ENCODE measurements at regions not wholly inside any gene's neighbourhood (a gene's known extent, or its start where the extent isn't known, plus 50 kb on each side); places are given as distances from the start of the nearest gene placed in this dataset.

DNA sequence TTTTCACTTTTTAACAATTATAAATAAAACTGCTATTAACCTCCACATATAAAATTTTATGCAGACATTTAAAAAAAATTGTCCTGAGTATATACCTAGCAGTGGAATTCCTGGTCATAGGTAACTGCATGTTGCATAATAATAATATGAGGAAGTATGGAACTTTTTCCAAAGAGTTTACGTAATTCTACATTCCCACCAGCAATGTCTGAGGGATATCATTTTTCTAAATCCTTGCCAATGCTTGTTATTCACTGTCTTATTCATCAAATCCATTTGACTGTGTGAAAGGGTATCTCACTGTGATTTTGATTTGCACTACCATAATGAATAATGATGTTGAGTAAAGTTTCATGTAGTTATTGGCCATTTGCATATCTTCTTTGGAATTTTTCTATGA is 393.8 kb downstream of the LRFN5 start:
- no peak for ATAC-seq
- Histone ChIP-seq H3K9me3 (no peaks in the 10 kb centered on the region), H3K36me3 (no peaks in the 10 kb centered on the region), H3K27me3 (no peaks in the 10 kb centered on the region), H3K4me3 (no peak overlapping the region), H3K4me1 (no peaks in the 10 kb centered on the region), H3K27ac (no peak overlapping the region)
- no peak for TF ChIP-seq POLR2AphosphoS5 (IDR thresholded peaks at IDR 0.05)
- TF ChIP-seq, protein P1, sequence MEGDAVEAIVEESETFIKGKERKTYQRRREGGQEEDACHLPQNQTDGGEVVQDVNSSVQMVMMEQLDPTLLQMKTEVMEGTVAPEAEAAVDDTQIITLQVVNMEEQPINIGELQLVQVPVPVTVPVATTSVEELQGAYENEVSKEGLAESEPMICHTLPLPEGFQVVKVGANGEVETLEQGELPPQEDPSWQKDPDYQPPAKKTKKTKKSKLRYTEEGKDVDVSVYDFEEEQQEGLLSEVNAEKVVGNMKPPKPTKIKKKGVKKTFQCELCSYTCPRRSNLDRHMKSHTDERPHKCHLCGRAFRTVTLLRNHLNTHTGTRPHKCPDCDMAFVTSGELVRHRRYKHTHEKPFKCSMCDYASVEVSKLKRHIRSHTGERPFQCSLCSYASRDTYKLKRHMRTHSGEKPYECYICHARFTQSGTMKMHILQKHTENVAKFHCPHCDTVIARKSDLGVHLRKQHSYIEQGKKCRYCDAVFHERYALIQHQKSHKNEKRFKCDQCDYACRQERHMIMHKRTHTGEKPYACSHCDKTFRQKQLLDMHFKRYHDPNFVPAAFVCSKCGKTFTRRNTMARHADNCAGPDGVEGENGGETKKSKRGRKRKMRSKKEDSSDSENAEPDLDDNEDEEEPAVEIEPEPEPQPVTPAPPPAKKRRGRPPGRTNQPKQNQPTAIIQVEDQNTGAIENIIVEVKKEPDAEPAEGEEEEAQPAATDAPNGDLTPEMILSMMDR (IDR thresholded peaks at IDR 0.05) = no peak
- no peak for TF ChIP-seq POLR2A (IDR thresholded peaks at IDR 0.05)
- TF ChIP-seq EP300 (IDR thresholded peaks at IDR 0.05) = no peak
- 91 to 100% methylated on average over 1 of the region's 1 CpG for WGBS, 2 donors (ENCODE audit: low coverage in 1 of 2)

DNA sequence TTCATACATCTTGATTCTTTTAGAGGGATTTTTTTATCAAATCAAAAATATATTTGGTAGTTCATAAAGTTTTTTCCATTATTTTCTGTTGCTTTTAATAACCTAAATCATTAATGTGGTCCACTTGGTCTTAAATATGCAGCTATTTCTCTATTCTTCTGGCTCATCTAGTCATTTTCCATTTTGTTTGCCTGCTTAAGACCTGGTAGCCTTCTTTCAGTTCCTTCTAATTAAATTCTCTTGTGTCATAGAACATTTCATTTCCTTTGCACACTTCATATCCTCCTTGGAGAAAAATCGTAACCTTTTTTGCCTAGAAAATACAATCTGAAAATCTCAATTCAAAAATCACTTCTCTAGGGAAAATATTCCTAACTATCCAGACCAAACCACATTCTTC is 387.0 kb downstream of the LRFN5 start:
- Histone ChIP-seq H3K4me1 (no peaks in the 10 kb centered on the region), H3K36me3 (no peaks in the 10 kb centered on the region), H3K4me3 (no peak overlapping the region), H3K27ac (no peak overlapping the region), H3K9me3 (no peaks in the 10 kb centered on the region), H3K27me3 (no peaks in the 10 kb centered on the region)
- 82% methylated on average over 1 of the region's 1 CpG; no CpG with 5 or more reads in 1 of the 2 donors for WGBS, 2 donors (ENCODE audit: low coverage in 1 of 2)
- TF ChIP-seq POLR2A (IDR thresholded peaks at IDR 0.05) (no peak), POLR2AphosphoS5 (IDR thresholded peaks at IDR 0.05) (no peak), EP300 (IDR thresholded peaks at IDR 0.05) (no peak)
- TF ChIP-seq, protein P1 (IDR thresholded peaks at IDR 0.05) = no peak
- ATAC-seq = no peak

DNA sequence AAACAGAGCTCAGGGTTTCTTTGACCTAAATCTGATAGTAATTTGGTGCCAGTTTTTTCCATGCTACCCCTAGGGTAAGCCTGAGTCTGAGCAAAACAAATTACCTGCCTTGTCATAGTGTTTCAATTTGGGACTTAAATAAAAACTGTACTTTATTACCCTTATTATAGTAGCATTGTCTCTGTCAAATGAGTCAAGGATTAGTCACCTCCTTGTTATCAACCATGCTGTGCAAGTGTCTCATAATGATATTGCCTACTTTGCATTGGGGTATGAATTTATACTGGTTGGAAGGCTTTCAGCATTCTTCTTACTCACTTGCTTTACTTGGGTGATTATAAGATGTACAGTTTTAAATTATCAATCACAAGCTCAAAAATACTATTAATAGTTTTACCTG is 380.0 kb downstream of the LRFN5 start:
- H3K27me3 ChIP-seq = no peaks in the 10 kb centered on the region
- H3K9me3 ChIP-seq = no peaks in the 10 kb centered on the region
- H3K36me3 ChIP-seq = no peaks in the 10 kb centered on the region
- H3K27ac ChIP-seq = no peak overlapping the region
- no peaks in the 10 kb centered on the region for H3K4me1 ChIP-seq
- no peak for ATAC-seq
- no peak overlapping the region for H3K4me3 ChIP-seq
- TF ChIP-seq, protein P1 (IDR thresholded peaks at IDR 0.05) = no peak
- TF ChIP-seq EP300 (IDR thresholded peaks at IDR 0.05) (no peak), POLR2A (IDR thresholded peaks at IDR 0.05) (no peak), POLR2AphosphoS5 (IDR thresholded peaks at IDR 0.05) (no peak)

DNA sequence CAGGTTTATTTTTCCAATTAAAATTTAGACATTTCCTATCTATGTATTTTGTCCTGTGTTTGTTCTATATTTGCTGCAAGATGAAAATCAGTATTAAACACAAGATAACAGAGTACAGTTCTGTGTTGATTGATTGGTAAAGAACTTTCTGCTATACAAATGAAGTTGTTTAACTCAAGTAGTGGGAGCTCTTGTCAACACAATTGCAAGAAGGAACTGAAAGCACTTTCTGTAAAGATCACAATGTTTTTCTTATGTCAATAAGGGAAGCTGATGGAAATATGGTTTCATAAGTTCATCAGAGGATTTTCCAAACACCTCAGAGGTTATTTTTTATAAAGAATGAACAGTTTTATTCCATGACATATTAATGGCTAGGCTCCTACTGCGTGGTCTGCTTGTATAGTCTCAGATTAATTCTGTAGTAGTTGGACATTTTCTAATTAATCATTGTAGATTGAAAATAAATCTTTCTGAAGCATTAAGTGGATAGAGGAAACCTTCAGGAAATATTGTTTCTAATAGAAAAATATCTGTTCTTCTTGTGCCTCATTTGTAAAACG is 379.5 kb downstream of the LRFN5 start:
- Histone ChIP-seq H3K4me1 (no peaks in the 10 kb centered on the region), H3K36me3 (no peaks in the 10 kb centered on the region), H3K27me3 (no peaks in the 10 kb centered on the region), H3K9me3 (no peaks in the 10 kb centered on the region), H3K4me3 (no peak overlapping the region), H3K27ac (no peak overlapping the region)
- ATAC-seq = no peak
- 33 to 46% methylated on average over 2 of the region's 2 CpGs for WGBS, 2 donors (ENCODE audit: low coverage in 1 of 2)
- no peak for TF ChIP-seq EP300 (IDR thresholded peaks at IDR 0.05)
- TF ChIP-seq, protein P1 (IDR thresholded peaks at IDR 0.05) = no peak

DNA sequence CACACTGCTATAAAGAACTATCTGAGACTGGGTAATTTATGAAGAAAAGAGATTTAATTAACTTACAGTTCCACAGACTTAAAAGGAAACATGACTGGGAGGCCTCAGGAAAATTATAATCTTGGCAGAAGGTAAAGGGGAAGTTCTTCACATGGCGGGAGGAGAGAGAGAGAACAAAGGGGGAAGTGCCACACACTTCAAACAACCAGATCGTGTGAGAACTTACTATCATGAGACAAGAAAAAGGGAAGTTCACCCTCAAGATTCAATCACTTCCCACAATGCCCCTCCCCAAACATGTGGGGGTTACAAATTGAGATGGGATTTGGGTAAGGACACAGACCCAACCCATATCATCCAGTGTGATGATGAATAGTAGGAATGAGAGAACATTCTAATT is 366.5 kb downstream of the LRFN5 start:
- Histone ChIP-seq H3K27me3 (no peaks in the 10 kb centered on the region), H3K4me1 (no peaks in the 10 kb centered on the region), H3K36me3 (no peaks in the 10 kb centered on the region), H3K27ac (no peak overlapping the region), H3K4me3 (no peak overlapping the region), H3K9me3 (peaks cover 0 to 21% (median 0%) of the 10 kb centered on the region in 3 donors)
- 67 to 100% methylated on average over 1 to 2 of the region's 2 CpGs for WGBS, 2 donors (ENCODE audit: low coverage in 1 of 2)
- no peak for ATAC-seq
- TF ChIP-seq EP300 (IDR thresholded peaks at IDR 0.05) (no peak), POLR2AphosphoS5 (IDR thresholded peaks at IDR 0.05) (no peak), POLR2A (IDR thresholded peaks at IDR 0.05) (no peak)
- TF ChIP-seq, protein P1 (IDR thresholded peaks at IDR 0.05) = no peak

Measured in gastroesophageal sphincter (tissue), 4 donors.